HG03280 (cell line): ENCODE measurements at regions not wholly inside any gene's neighbourhood (a gene's known extent, or its start where the extent isn't known, plus 50 kb on each side); places are given as distances from the start of the nearest gene placed in this dataset.
A peak's percentile ranks its signal among the peaks of the same experiment; 100 is the strongest.

ENCODE experiments used
- ATAC-seq: cut with Tn5 transposase; IDR thresholded peaks from one replicate; pipeline ENCODE4 v1.9.1; 2021; ENCODE audit warnings: mild to moderate bottlenecking, moderate library complexity; ENCODE audit not compliant: unreplicated experiment

DNA sequence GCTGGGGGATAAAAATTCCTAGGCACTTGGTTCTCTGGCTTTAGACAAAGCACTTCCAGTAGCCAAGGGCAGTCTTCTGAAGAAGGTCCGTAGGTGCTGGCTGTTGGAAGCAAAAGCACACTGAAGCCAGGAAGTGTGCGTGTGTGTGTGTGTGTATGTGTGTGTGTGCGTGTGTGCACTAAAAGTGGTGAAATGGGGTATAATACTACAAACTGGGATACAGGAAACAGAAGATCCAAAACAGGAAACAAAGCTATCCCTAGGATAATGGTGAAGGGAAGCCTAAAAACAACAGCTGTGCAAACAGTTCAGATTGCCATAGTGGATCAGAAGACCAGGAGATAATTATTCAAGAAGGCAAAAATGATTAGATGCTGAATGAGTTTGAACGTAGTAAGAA is 103.4 kb downstream of the IL20RB start:
- no peak for ATAC-seq

DNA sequence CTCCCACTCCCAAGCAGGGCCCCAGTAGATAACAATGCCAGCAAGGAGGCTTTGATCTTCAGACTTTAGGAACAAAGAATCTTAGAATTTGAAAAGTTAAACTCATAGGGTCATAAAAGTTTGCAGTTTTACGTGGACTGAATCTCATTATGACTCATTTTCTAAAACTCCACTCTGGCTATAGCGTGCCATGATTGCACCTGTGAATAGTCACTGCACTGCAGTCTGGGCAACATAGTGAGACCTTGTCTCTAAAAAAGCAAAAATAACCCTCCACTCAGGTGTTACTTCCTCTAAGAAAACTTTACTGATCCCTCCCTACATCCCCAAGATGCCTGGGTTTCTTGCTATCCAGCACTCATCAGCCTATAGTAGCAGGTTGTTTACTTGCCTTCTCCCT is 104.5 kb downstream of the IL20RB start:
- peak; percentile 80 for ATAC-seq

DNA sequence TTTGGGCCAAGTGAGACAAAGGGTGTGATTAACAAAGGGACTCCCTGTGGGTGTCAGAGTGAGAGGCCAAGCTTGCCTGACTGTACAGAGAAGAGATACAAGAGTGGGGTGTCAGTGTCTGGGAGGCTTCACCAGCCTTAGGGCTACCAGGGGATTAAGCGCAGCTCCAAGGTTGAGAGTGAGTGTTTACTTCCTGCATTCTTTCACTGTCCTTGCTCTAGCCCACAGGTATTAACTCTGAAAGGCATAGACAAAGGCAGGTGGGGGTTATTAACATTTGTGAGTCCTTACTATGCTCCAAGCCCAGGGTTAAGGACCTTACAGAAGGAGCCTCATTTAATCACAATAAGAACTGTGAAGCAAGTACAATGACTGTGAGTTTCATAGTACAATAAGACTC is 107.6 kb downstream of the IL20RB start:
- ATAC-seq = no peak

DNA sequence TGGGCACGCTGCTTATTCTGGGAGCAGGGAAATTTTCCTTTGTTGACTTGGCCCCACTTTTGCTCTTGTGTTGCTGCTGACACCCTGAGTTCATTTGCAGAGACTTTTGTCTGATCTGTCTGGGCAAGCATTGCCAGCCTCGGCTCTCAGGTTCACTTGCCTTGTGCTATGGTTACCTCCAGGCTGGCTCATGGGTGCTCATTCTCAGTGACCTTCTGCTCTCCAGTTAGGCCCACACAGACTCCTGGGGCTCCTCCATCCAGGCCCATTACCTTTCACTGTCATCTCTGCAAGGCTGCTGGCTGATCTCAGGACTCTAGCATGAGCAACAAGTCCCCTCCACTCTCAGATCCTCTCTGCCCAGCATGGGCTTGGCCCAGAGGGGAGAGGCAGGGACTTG is 108.3 kb downstream of the IL20RB start:
- ATAC-seq = no peak

DNA sequence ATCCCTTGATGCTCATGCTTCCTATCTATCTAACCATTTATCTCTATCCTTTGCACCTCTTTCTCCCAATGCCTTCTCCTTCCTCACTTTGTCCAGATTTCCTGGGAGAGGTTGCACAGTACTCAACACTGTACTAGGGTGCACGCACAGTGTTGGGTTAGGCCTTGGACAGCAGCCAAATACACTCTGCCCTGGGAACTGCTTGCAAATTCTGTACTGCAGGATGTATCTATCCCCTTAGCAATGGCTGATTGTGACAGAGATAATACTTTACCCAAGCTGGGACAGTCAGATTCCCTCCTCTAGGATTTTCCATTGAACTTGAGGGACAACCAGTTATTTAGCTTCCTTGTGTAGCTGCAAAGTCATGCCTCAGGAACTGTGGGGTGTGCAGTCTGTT is 113.3 kb downstream of the IL20RB start:
- ATAC-seq = no peak

DNA sequence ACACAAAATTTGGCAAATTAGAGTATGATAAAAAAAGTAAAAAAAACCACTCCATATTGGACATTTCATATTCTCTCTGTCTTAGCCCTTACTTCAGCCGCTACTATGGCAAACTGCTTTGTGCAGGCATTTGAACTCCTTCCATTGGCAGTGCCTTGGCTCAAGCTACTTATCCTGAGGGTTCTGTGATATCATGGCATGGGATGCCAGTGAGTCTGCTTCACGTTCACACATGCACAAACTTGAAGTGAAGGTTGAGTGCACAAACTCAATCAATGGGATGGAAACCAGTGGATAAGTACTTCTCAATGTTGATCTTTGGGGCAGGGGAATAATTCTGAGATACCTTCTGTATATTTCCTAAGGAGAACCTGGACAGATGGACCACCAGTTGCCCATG is 117.2 kb downstream of the IL20RB start:
- ATAC-seq = no peak

DNA sequence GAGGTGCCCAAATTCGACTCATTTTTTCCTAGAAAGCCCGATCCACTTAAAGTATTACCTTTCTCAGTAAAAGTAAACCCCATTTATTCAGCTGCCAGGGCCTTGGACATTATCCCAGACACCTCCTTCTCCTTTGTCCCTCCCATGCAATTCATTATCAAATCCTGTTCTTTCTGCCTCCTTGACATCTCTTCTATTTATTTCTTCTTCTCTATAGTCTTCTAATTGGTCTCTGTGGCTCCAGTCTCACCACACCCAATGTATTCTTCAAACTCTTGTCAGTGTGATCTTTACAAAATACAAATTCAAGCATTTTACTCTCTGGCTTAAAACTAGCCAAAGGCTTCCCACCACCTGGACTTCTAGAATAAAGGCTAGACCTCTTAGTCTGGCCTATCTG is 120.3 kb downstream of the IL20RB start:
- no peak for ATAC-seq

DNA sequence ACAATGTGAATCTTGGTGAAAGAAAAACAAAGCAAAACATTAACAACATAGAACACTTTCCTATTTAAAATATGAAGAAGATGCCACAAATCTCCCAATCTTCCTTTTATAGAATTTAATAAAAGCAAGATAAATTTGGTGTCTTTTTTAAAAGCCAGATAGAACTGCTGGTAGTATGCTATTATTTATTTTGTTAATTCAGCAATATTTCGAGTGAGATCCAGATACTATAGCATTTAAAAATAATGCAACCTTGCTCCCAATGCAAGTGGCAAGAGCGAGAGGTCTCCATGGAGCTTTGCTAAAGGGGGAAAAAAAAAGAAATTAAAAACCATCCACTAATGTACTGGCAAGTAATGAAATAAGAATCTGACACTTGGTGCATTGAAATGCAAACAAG is 121.8 kb downstream of the IL20RB start:
- ATAC-seq = no peak

DNA sequence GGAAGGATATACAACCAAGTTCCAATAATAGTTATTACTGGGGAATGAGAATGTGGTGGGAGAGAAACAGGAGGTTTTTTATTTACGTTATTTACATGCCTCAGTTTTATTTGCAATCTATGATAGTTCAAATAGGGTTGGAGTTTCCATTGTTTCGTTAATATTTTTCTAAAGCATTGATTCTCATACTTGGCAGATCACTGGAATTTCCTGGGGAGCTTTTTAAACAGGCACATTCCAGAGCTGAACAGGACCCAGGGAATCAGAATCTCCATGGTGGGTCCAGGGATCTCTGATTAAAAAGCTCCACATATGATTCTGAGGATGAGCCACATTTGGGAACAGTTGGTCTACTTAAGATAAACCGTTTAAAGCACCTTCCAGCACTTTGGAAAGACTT is 123.9 kb downstream of the IL20RB start:
- no peak for ATAC-seq

DNA sequence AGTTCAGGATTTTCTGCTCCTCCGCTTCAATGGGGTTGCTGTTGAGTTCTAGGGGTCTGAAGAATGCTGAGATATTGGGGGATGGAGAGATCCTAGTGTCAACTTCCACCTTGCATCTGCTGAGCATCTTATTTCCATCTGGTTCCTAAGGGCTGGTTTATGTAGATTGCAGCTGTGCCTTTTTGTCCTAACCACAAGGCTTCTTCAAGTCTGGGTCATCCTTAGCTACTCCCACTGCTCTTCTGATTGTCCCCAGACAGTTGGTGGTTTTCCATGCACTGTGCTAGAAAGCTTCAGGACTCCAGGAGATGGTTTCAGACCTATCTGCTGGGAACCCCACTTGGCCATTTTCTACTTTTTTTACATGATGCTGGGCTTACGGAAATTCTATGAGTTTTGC is 125.0 kb downstream of the IL20RB start:
- no peak for ATAC-seq

DNA sequence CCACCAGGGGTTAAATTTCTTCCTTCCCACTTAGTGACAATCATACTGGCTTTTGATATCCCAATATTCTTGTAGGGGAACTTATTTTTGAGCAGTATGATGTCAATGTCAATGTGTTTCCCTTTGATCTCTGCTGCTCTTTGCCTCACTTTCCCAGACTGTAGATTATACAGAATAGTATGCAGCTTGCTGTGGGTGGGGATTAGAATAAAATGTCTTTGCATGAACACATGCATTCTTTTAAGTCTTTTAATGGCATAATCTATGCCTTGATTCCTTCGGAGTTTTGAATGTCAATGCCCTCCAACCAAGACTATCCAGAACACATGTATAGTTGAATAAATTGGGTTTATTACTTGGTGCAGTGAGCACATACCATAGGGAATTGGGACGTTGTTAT is 125.5 kb downstream of the IL20RB start:
- no peak for ATAC-seq

DNA sequence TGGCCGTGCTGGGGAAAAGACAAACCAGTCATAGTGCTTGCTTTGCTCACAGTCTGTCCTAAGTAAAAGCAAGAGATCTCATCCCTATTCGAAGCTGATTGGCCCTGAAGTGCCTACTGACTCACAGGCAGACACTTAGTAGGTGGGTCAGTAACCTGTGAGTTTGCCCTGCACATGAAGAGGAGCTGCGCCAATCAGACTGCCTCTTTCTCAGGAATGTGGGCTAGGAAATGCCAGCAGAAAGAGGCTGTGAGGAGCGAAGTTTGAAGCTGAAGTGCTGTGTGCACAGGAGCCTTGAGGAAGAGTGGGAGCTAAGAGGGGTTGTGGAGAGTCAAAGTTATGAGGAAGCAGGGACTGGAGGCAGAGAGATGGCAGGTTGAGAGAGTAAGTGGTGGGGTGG is 126.8 kb downstream of the IL20RB start:
- no peak for ATAC-seq

DNA sequence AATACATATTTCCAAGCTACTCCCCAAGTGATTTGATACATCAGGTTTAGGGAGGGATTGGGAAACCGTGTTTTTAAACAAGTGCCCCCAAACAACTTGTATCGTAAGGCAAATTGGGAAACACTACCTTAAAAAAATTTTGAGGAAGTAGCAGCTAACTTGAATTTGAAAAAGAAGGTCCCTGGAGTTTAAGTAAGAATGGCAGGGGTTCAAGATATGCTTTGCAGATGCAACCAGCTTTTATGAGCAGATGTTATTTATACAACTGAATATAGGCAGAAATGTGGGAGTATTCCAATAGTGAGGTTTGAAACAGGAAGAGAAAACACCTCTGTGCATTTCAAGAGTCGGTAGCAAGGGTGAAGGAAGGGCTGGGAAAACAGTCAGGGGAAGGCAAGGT is 139.6 kb downstream of the IL20RB start:
- ATAC-seq = no peak

DNA sequence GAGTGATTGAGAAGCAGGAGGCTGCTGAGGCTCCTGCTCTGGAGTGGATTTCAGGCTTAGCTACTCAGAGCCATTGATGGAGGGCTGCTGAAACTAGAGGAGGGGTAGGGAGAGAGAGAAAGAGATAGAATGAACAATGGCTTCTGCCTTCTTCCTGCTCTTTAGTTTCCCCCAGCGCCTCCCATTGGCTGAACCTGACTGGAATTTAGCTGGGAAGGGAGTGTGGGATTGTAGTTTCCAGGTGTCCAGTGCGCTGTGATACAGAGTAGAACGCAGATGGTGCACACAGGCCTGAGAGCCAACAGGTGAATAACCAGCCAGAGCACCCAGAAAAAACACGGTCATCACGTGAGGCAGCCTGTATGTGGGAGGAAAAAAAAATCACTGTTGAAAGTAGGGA is 140.1 kb downstream of the IL20RB start:
- ATAC-seq = no peak

DNA sequence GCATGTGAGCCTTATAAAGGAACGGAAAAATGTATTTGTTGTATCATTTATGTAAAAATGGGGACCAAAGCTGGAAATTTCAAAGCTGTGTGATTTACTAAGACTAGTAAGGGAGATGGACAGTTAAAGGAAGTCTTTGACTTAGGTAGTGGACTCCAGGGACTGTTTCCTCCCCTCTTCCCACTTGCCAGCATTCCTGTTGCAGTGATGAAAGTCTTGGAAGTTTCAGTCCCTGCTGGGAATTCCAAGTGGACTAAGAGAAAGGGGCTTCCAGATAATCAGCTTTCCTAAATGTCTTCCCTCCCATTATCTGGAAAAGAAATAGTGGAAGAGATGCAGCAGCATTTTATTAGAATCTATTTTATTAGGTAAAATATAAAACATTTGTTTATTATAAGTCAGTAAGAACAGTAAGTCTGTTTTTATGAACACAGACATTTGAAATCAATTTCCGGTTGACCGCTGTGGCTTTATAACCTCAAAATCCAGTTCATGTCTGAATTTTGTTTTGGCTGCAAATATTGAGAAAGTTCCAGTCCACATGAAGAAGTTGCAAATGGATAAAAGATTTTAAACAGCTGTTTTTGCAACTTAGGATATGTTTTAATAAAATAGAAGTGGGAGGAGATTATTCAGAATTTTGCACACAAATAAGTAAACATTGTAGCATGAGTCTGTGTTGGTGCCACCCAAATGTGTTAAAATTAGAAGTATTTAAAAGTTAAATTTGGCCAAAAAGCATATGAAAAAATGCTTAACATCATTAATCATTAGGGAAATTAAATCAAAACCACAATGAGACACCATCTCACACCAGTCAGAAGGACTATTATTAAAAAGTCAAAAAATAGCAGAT is 141.8 kb downstream of the IL20RB start:
- ATAC-seq = no peak

DNA sequence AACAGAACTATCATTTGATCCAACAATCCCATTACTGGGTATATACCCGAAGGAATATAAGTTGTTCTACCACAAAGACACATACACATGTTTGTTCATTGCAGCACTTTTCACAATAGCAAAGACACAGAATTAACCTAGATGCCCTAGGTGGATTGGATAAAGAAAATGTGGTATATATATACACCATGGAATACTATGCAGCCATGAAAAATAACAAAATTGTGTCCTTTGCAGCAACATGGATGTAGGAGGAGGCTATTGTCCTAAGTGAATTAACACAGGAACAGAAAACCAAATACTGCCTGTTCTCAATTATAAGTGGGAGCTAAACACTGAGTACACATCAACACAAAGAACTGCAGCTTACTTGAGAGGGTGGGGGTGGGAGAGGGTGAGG is 142.5 kb downstream of the IL20RB start:
- ATAC-seq = no peak

DNA sequence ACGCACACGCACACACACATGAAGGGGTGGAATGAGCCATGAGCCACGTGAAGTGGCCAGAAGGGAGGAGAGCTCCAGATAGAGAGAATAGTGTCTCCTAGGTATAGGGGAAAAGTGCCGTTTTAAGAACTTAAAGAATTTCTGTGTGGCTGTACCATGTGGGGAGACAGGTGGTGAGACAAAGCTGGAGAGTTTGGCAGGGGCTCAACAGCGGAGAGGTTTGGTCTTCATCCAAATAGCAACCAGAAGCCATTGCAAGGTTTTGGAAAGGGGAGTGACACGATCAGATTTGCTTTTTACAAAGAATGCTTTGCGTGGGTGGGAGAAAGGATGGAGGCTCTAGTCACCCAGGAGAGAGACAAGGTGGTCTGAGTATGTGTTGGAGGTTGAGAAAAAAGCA is 146.0 kb downstream of the IL20RB start:
- ATAC-seq = no peak

DNA sequence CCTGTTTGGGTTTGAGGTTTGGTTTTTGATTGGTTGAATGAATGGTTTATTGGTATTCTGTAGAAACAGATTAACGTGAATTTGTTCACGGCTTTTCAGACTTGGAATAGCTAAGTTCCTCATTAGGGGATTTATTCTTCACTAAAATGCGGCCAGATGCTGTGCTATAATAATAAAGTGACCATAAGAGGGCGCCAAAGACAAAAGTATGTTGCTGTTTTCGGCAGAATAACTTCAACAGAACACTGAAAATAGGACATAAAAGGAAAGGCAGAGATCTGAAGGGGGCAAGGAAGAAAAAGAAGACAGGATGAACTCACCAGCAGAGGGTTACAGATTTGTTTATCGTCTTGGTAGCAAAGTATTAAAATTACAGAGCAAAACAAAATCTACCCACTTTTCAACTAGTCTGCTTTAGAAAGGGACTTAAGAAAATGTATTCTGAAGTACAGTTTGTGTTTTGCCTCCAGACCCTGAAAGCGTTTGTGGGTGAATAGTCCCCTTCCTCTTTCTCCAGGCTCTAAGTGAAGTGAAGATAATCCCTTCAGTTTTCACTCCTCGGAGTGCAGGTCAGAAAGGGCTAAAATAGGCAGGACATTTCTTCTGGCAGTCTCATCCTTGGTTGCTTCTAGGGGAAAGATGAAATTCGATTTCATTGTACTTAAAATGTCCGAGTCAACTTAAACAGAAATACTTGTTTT is 147.6 kb downstream of the IL20RB start:
- ATAC-seq = no peak

DNA sequence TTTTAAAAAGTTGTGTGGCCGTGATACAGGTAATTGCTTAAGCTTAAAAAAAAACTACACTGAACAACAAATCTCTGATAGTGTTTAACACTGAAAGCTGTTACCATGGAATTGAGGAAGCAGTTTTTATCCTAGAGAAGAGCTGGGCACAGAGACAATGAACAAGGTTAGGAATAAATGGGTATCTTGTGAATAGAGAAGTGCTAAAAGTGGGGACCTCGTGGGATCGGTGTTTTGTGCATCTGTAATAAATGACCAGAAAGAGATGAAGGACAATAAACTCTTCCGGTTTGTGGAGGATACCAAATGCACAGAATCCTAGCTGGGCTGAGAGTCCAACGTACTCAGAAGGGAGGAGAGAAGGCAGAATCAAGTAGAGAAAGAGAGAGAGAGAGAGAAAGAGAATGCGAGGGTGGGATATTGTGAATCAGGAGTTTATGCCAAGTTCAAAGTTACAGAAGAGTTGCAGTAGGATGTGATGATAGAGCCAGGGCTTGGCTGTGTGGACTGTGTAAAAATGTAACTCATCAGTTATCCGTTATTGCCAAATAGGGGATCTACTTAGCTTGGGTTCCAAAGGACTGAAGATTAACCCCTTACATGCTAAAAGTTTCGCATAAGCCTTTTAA is 148.9 kb downstream of the IL20RB start:
- no peak for ATAC-seq

DNA sequence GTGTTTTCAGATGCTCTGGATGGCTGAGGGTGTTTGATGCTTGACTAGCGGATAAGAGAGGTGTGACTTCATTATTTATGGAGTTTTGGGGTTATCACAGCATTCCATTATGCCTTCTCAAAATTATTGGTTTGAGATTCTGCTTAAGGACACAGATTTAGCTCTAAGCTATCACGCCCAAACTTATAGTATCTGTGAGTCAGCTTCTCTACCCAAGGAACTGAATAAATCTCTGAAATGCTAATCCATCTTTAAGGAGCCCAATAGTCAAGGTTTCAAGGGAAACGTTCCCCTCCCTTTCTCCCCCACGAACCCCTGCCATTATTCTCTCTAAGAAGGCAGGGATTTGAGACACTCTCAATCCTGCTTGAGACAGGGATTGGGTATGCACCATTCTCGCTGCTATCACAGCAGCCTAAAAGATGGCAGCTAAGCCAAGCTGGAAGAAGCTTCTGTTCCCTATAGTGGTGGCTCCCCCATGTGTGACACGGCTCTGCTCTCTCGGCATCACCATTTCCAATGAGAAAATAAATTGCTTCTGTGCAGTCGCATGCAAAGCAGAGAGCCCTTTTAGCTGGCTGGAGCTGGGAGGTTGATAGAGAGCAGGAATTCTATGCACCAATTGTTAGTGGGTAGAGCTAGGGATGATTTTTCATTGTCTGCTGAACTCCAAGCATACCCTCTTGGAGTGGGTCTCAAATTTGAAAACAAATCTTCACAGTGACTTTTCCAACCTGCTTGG is 151.1 kb downstream of the IL20RB start:
- ATAC-seq = no peak

DNA sequence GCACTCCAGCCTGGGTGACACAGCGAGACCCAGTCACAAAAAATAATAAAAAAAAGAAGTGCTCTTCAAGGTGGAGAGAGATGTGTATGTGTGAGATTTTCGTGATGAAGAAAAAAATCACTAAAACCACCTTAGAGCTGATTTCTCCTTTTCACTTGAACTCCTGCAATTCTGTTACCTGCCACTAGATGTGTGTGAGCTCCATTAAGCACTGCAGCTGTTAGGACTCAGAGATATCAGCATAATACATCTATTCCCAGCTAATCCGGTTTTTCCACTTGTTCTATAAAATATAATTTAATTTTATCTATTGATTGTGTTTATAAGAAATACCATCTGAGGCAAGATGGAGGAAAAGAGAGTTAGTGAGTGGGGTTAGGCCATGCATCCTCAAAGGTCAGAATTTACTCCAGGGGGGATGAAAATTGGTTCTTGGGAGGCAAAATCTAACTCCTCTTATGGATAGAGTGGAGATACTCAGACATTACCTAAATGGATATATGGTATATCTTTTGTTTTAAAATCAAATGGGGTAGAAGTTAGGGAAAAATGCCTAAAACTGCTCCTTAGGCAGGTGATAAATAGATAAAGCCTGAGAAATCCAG is 152.7 kb downstream of the IL20RB start:
- peak; percentile 76 for ATAC-seq
